ENCODE measurements at regions not wholly inside any gene's neighbourhood (a gene's known extent, or its start where the extent isn't known, plus 50 kb on each side); places are given as distances from the start of the nearest gene placed in this dataset.

GRCh38 chr6:98669371-98669770, 165.0 kb upstream of the POU3F2 start:
- Histone ChIP-seq H3K36me3 (ENCODE audit: control insufficient read depth, insufficient read depth, low read length) (no peaks in the 10 kb centered on the region), H3K4me1 (ENCODE audit: control insufficient read depth, insufficient read depth, low read length) (no peaks in the 10 kb centered on the region)
- DNase-seq, result no peak

GRCh38 chr6:98670045-98670746, 164.2 kb upstream of the POU3F2 start:
- no peaks in the 10 kb centered on the region for H3K9me3 ChIP-seq (replicated peaks; ENCODE audit: control insufficient read depth, low read depth, low read length)
- H3K4me1 ChIP-seq (ENCODE audit: control insufficient read depth, insufficient read depth, low read length), result no peaks in the 10 kb centered on the region
- no peak overlapping the region for H3K27ac ChIP-seq (ENCODE audit: low read length)
- H3K27me3 ChIP-seq (ENCODE audit: control insufficient read depth, insufficient read depth, low read length), result no peaks in the 10 kb centered on the region
- H3K4me3 ChIP-seq (ENCODE audit: low read length), result no peak overlapping the region
- no peaks in the 10 kb centered on the region for H3K36me3 ChIP-seq (ENCODE audit: control insufficient read depth, insufficient read depth, low read length)
- WGBS (ENCODE audit: insufficient coverage), result no CpG with 5 or more reads among the region's 3 CpGs
- DNase-seq, result no peak

More at GRCh38 chr6:98669371-98669770, 165.0 kb upstream of the POU3F2 start:
- no peaks in the 10 kb centered on the region for H3K9me3 ChIP-seq (replicated peaks; ENCODE audit: control insufficient read depth, low read depth, low read length)
- H3K4me3 ChIP-seq (ENCODE audit: low read length), result no peak overlapping the region
- no peak overlapping the region for H3K27ac ChIP-seq (ENCODE audit: low read length)
- H3K27me3 ChIP-seq (ENCODE audit: control insufficient read depth, insufficient read depth, low read length), result no peaks in the 10 kb centered on the region

DNA sequence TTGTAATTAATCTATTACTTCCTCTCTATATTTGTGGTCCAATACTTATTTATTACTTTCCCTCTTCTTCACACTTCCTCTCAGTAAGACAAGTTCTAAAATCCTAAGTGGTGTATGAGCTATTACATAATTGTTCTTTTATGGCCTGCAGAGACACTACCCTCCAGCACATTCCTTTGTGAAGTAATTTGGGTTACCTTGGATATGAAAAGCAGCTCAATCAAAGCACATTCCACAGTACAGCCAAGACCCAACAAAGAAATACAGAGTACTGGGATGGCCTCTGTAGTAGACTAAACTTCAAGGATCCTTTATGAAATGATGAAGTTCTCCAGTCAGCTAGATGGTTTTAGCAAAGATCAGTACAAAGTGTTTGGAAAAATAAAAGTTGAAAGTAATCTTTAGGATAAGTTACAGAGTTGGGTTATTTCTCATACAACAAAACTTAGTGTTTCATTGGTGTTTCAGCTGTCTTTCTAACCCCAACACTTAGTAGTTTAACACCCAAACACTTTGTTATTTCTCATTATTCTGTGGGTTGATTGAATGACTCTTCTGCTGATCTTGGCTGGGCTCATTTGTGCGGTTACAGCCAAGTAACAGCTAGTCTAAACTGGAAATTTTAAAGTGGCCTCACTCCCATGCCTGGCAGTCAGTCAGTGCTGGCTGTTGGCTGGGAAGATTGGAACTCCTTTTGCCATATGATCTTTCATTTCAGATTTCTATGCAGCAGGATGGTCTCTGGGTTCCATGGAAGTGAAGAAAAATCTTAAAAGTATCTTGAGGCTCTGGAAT, 161.5 kb upstream of the POU3F2 start:
- Histone ChIP-seq H3K36me3 (ENCODE audit: control insufficient read depth, insufficient read depth, low read length) (no peaks in the 10 kb centered on the region), H3K4me3 (ENCODE audit: low read length) (no peak overlapping the region), H3K4me1 (ENCODE audit: control insufficient read depth, insufficient read depth, low read length) (no peaks in the 10 kb centered on the region), H3K27me3 (ENCODE audit: control insufficient read depth, insufficient read depth, low read length) (no peaks in the 10 kb centered on the region), H3K9me3 (replicated peaks; ENCODE audit: control insufficient read depth, low read depth, low read length) (no peaks in the 10 kb centered on the region), H3K27ac (ENCODE audit: low read length) (no peak overlapping the region)
- WGBS (ENCODE audit: insufficient coverage), result 67% methylated on average over 1 of the region's 1 CpG
- no peak for DNase-seq

GRCh38 chr6:98678481-98678880, 155.9 kb upstream of the POU3F2 start:
- no peaks in the 10 kb centered on the region for H3K27me3 ChIP-seq (ENCODE audit: control insufficient read depth, insufficient read depth, low read length)
- no peaks in the 10 kb centered on the region for H3K4me1 ChIP-seq (ENCODE audit: control insufficient read depth, insufficient read depth, low read length)
- 100% methylated on average over 1 of the region's 2 CpGs for WGBS (ENCODE audit: insufficient coverage)
- no peaks in the 10 kb centered on the region for H3K9me3 ChIP-seq (replicated peaks; ENCODE audit: control insufficient read depth, low read depth, low read length)
- no peaks in the 10 kb centered on the region for H3K36me3 ChIP-seq (ENCODE audit: control insufficient read depth, insufficient read depth, low read length)
- no peak for DNase-seq
- no peak overlapping the region for H3K4me3 ChIP-seq (ENCODE audit: low read length)
- no peak overlapping the region for H3K27ac ChIP-seq (ENCODE audit: low read length)

- no peaks in the 10 kb centered on the region for H3K9me3 ChIP-seq (replicated peaks; ENCODE audit: control insufficient read depth, low read depth, low read length)
- WGBS (ENCODE audit: insufficient coverage), result no CpG with 5 or more reads among the region's 1 CpG
Measured at GRCh38 chr6:98686008-98686601, 148.3 kb upstream of the POU3F2 start.

DNA sequence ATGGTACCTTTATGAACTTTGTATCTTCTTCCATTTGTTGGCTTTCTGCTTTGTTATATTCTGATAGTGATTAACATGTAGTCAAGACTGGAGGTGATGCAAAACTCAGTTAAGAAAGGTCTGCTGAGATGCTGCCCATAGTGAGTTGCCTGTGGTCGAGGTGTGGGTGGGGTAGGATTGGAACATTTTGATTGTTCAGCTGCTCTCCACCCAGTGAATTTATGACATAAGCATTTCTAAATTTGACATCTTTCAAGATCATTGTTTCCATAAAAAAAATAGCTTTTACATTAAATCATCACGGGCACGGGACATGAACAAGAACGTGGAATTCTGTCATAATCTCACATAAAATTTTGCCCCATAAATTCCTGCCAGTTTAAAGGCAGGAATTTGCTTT, 146.6 kb upstream of the POU3F2 start:
- no peak for DNase-seq
- H3K9me3 ChIP-seq (replicated peaks; ENCODE audit: control insufficient read depth, low read depth, low read length), result no peaks in the 10 kb centered on the region
- no peaks in the 10 kb centered on the region for H3K27me3 ChIP-seq (ENCODE audit: control insufficient read depth, insufficient read depth, low read length)
- H3K27ac ChIP-seq (ENCODE audit: low read length), result no peak overlapping the region
- WGBS (ENCODE audit: insufficient coverage), result 60% methylated on average over 2 of the region's 4 CpGs
- no peaks in the 10 kb centered on the region for H3K4me1 ChIP-seq (ENCODE audit: control insufficient read depth, insufficient read depth, low read length)
- no peaks in the 10 kb centered on the region for H3K36me3 ChIP-seq (ENCODE audit: control insufficient read depth, insufficient read depth, low read length)
- no peak overlapping the region for H3K4me3 ChIP-seq (ENCODE audit: low read length)

More at GRCh38 chr6:98686008-98686601, 148.3 kb upstream of the POU3F2 start:
- Histone ChIP-seq H3K27ac (ENCODE audit: low read length) (no peak overlapping the region), H3K4me3 (ENCODE audit: low read length) (no peak overlapping the region), H3K4me1 (ENCODE audit: control insufficient read depth, insufficient read depth, low read length) (no peaks in the 10 kb centered on the region), H3K27me3 (ENCODE audit: control insufficient read depth, insufficient read depth, low read length) (no peaks in the 10 kb centered on the region), H3K36me3 (ENCODE audit: control insufficient read depth, insufficient read depth, low read length) (no peaks in the 10 kb centered on the region)
- no peak for DNase-seq

- H3K9me3 ChIP-seq (replicated peaks; ENCODE audit: control insufficient read depth, low read depth, low read length), result no peaks in the 10 kb centered on the region
- H3K27ac ChIP-seq (ENCODE audit: low read length), result no peak overlapping the region
- H3K27me3 ChIP-seq (ENCODE audit: control insufficient read depth, insufficient read depth, low read length), result no peaks in the 10 kb centered on the region
- DNase-seq, result no peak
- no peak overlapping the region for H3K4me3 ChIP-seq (ENCODE audit: low read length)
- no peaks in the 10 kb centered on the region for H3K4me1 ChIP-seq (ENCODE audit: control insufficient read depth, insufficient read depth, low read length)
- no peaks in the 10 kb centered on the region for H3K36me3 ChIP-seq (ENCODE audit: control insufficient read depth, insufficient read depth, low read length)
- 70% methylated on average over 3 of the region's 7 CpGs for WGBS (ENCODE audit: insufficient coverage)
Measured at GRCh38 chr6:98695091-98695801, 139.1 kb upstream of the POU3F2 start.

GRCh38 chr6:98711380-98711779, 123.0 kb upstream of the POU3F2 start:
- no peak overlapping the region for H3K27ac ChIP-seq (ENCODE audit: low read length)
- H3K4me1 ChIP-seq (ENCODE audit: control insufficient read depth, insufficient read depth, low read length), result no peaks in the 10 kb centered on the region
- H3K36me3 ChIP-seq (ENCODE audit: control insufficient read depth, insufficient read depth, low read length), result no peaks in the 10 kb centered on the region
- H3K4me3 ChIP-seq (ENCODE audit: low read length), result no peak overlapping the region
- H3K27me3 ChIP-seq (ENCODE audit: control insufficient read depth, insufficient read depth, low read length), result no peaks in the 10 kb centered on the region
- no peaks in the 10 kb centered on the region for H3K9me3 ChIP-seq (replicated peaks; ENCODE audit: control insufficient read depth, low read depth, low read length)
- DNase-seq, result no peak

DNA sequence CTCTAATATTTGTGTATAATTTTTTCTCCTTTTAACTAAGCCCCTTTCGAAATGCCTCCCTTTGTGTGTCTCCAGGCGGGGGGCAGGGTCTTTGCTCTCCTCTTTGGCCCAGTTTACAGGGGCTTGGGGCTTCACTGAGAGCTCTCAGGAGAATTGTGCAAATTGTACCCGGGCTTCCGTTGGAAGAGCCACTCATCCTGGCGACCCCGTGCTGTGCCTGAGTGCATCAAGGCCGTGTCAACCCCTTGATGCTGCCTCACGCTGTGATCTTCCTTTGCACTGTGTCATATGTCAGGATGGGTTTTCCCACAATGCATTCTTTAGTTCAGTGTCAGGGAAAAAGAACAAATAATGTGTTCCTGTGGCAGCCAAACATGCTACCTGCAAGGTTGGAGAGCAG, 118.0 kb upstream of the POU3F2 start:
- 11% methylated on average over 8 of the region's 8 CpGs for WGBS (ENCODE audit: insufficient coverage)
- no peak overlapping the region for H3K4me3 ChIP-seq (ENCODE audit: low read length)
- no peaks in the 10 kb centered on the region for H3K36me3 ChIP-seq (ENCODE audit: control insufficient read depth, insufficient read depth, low read length)

GRCh38 chr6:98717322-98717877, 117.0 kb upstream of the POU3F2 start:
- H3K36me3 ChIP-seq (ENCODE audit: control insufficient read depth, insufficient read depth, low read length), result no peaks in the 10 kb centered on the region
- H3K4me1 ChIP-seq (ENCODE audit: control insufficient read depth, insufficient read depth, low read length), result no peaks in the 10 kb centered on the region
- no peak overlapping the region for H3K4me3 ChIP-seq (ENCODE audit: low read length)
- H3K27ac ChIP-seq (ENCODE audit: low read length), result no peak overlapping the region
- H3K9me3 ChIP-seq (replicated peaks; ENCODE audit: control insufficient read depth, low read depth, low read length), result no peaks in the 10 kb centered on the region
- no peak for DNase-seq
- H3K27me3 ChIP-seq (ENCODE audit: control insufficient read depth, insufficient read depth, low read length), result no peaks in the 10 kb centered on the region
- WGBS (ENCODE audit: insufficient coverage), result no CpG with 5 or more reads among the region's 6 CpGs

More for the DNA sequence above, 118.0 kb upstream of the POU3F2 start:
- DNase-seq, result no peak
- H3K27ac ChIP-seq (ENCODE audit: low read length), result no peak overlapping the region
- no peaks in the 10 kb centered on the region for H3K9me3 ChIP-seq (replicated peaks; ENCODE audit: control insufficient read depth, low read depth, low read length)
- no peaks in the 10 kb centered on the region for H3K4me1 ChIP-seq (ENCODE audit: control insufficient read depth, insufficient read depth, low read length)
- no peaks in the 10 kb centered on the region for H3K27me3 ChIP-seq (ENCODE audit: control insufficient read depth, insufficient read depth, low read length)

Measured in muscle of leg (tissue), 3 donors.